AG08396 (cell line): ENCODE measurements at regions not wholly inside any gene's neighbourhood (a gene's known extent, or its start where the extent isn't known, plus 50 kb on each side); places are given as distances from the start of the nearest gene placed in this dataset.
"Not testable (repeated sequence)": the region's sequence is repeated elsewhere in the genome, so short reads cannot be mapped to it uniquely, and the experiment has no call there.

ENCODE experiments used
- DNase-seq: peaks from one replicate; pipeline ENCODE4 v3.0.0; 2012; ENCODE audit warnings: low spot score, mixed read lengths

DNA sequence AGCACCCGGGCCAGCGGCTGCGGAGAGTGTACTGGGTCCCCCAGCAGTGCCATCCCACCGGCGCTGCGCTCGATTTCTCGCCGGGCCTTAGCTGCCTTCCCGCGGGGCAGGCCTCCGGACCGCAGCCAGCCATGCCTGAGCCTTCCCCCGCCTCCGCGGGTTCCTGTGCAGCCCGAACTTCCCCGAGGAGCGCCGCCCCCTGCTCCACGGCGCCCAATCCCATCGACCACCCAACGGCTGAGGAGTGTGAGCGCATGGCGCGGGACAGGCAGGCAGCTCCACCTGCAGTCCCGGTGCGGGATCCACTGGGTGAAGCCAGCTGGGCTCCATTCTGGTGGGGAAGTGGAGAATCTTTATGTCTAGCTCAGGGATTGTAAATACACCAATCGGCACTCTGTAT lies 325.4 kb downstream of the PPP1R3A start:
- DNase-seq, result not testable (repeated sequence)

GRCh38 chr7:113592924-113593323 lies 325.9 kb downstream of the PPP1R3A start:
- not testable (repeated sequence) for DNase-seq

GRCh38 chr7:113582471-113582870 lies 336.3 kb downstream of the PPP1R3A start:
- no peak for DNase-seq

DNA sequence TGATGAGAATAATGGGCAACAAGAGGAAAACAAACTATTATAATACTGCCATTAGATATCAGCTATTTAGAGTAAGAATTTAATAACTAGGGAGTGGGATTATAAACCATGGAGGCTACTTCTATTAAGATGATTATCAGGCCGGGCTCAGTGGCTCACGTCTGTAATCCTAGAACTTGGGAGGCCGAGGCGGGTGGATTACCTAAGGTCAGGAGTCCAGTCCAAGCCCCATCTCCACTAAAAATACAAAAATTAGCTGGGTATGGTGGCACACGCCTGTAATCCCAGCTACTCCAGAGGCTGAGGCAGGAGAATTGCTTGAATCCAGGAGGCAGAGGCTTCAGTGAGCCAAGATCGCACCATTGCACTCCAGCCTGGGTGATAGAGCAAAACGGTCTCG lies 355.6 kb downstream of the PPP1R3A start:
- not testable (repeated sequence) for DNase-seq

- no peak for DNase-seq
Observed at GRCh38 chr7:113562801-113563200, 356.0 kb downstream of the PPP1R3A start.

GRCh38 chr7:113562242-113562641 lies 356.6 kb downstream of the PPP1R3A start:
- no peak for DNase-seq

- no peak for DNase-seq
Observed at GRCh38 chr7:113561446-113561845, 357.4 kb downstream of the PPP1R3A start.

- DNase-seq, result no peak
Observed at GRCh38 chr7:113550966-113551365, 367.8 kb downstream of the PPP1R3A start.

- DNase-seq, result no peak
Observed at GRCh38 chr7:113548561-113548960, 370.2 kb downstream of the PPP1R3A start.

- DNase-seq, result no peak
Observed at GRCh38 chr7:113548137-113548536, 370.7 kb downstream of the PPP1R3A start.

- no peak for DNase-seq
Observed at GRCh38 chr7:113521468-113521867, 397.3 kb downstream of the PPP1R3A start.

DNA sequence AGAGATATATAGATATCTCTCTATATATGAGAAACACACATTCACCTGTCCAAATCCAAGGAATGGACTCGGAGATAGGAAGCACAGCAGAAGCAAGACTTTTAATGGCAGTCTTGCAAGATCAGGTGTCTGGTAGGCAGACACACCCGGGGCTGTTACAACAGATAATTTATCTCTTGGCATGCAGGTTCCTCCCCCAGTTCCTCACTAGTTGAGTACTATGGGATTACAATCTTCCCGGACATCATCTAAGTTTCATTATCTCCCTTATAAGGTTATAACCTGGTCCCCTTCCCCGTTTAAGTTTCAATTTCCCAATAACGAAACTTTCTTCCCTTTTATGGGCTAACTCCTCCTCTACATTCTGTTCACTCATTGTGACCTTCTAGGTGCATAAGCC lies 399.3 kb downstream of the PPP1R3A start:
- DNase-seq, result no peak

DNA sequence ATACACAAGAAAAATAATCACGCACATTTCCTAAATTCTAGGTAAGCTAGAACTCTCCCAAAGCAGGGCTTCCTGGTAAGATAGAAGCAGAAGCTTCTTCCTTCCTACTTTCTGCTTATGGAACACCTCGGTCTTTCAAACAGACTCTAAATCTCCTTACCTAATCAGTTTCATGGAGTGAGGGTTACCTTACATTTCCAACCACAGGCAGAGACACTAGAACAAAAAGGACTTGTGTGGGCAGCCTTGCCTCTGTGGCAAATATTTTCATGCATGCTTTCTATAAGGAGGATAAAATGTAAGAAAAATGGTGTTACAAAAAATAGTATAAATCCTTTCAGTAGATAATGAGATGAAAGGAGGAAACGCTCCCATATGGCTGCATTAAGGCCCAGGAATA lies 386.3 kb upstream of the SMIM30 start:
- DNase-seq, result no peak

GRCh38 chr7:113504142-113504541 lies 385.8 kb upstream of the SMIM30 start:
- DNase-seq, result no peak

- DNase-seq, result not testable (repeated sequence)
Observed at GRCh38 chr7:113496586-113496985, 378.2 kb upstream of the SMIM30 start.

- DNase-seq, result not testable (repeated sequence)
Observed at GRCh38 chr7:113494797-113495566, 376.6 kb upstream of the SMIM30 start.

DNA sequence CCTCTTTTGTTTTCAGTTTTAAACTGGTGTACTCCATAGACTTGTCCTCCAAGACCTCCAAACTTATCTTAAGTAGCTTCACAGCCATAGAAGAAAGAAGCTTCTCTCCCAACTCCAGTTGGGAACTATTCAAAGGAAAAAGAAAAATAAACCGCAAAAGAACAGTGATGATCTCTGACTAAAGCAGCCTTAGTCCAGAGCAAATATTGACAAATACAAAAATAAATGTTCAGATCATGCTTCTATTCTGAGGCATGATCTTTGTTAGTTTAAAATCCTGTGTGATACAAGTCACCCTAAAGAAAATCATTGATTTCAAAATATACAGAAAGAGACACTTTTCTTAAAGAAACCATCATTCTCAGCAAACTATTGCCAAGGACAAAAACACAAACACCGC lies 373.0 kb upstream of the SMIM30 start:
- DNase-seq, result no peak

DNA sequence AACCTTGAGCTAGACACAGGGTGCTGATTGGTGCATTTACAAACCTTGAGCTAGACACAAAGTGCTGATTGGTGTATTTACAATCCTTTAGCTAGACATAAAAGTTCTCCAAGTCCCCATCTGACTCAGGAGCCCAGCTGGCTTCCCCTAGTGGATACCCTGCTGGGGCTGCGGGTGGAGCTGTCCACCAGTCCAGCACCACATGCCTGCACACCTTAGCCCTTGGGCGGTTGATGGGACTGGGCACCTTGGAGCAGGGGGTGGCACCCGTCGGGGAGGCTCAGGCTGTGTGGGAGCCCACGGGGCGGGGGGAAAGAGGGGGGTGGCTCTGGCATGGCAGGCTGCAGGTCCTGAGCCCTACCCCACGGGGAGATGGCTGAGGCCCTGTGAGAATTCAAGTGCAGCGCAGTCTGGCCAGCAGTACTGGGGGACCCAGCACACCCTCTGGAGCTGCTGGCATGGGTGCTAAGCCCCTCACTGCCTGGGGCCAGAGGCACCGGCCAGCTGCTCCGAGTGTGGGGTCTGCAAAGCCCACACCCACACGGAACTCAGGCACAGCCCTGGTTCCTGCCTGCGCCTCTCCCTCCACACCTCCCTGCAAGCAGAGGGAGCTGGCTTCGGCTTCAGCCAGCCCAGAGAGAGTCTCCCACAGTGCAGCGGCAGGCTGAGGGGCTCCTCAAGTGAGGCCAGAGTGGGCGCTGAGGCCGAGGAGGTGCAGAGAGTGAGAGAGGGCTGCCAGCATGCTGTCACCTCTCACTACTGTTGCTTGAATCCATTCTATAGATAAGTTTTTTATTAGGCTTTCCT lies 369.8 kb upstream of the SMIM30 start:
- DNase-seq, result no peak

GRCh38 chr7:113486548-113486947 lies 368.2 kb upstream of the SMIM30 start:
- no peak for DNase-seq

GRCh38 chr7:113483657-113484056 lies 365.3 kb upstream of the SMIM30 start:
- no peak for DNase-seq

DNA sequence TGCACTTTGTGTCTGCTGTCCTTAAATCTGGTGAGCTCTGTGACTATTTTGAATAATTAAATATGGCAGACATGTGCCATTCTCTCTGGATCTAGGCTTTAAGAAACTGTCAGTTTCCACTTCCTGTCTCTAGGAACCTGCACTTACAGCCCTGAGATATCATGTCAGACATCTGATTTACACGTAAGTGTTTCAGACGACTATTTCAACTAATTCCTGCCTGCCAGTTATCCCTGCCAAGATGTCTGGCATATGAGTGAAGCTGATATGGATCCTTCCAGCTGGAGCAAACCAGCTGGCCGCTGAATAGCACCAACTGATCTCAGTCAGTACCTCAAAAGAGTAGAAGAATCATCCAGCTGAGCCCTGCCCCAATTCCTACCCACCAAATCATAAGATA lies 362.2 kb upstream of the SMIM30 start:
- DNase-seq, result no peak

- DNase-seq, result no peak
Observed at GRCh38 chr7:113464096-113464855, 345.9 kb upstream of the SMIM30 start.

DNA sequence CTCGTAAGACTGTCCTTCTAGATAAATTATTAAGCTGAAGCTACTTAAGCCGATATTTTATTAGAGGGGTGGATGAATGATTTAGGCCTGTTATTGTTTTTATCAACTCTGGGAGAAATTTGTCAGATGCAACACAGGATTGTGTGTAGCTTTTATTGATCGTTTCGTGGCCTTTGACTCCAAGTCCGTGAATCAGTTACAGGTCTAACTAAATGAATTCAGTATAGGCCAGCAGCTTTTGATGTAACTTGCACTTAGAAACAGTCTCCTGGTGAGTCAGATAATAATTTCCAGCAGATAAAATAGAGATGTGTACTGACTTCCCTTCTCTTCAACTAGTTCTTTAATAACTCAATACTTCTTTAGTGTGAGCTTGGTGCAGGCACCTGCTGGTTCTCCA lies 341.7 kb upstream of the SMIM30 start:
- no peak for DNase-seq
